Stomach (tissue), 4 donors: ENCODE measurements at regions not wholly inside any gene's neighbourhood (a gene's known extent, or its start where the extent isn't known, plus 50 kb on each side); places are given as distances from the start of the nearest gene placed in this dataset.
"Not testable (repeated sequence)": the region's sequence is repeated elsewhere in the genome, so short reads cannot be mapped to it uniquely, and the experiment has no call there.

ENCODE experiments used
- CTCF ChIP-seq, 7 experiments: fragments of 450-650 bp in 4 of 7; fragments of 200-600 bp in 3 of 7; sonication (generic) in 3 of 7; IDR thresholded peaks; one replicate each; pipeline ENCODE4 v1.5.1; 2016 to 2019; ENCODE audit warnings: antibody characterized with exemption in 7 of 7, control low read depth in 2 of 7, mild to moderate bottlenecking in 1 of 7
- POLR2AphosphoS5 ChIP-seq, 3 donors: sonication (generic); formaldehyde crosslinking; IDR thresholded peaks; one replicate each; pipeline ENCODE4 v1.6.1; 2016; ENCODE audit warnings: antibody characterized with exemption in 3 of 3

- TF ChIP-seq CTCF, POLR2AphosphoS5 (IDR thresholded peaks at IDR 0.05): not testable (repeated sequence)
Observed at GRCh38 chr12:104905446-104905845, 52.6 kb downstream of the SLC41A2 start.
